SU-DHL-6 (cell line): ENCODE measurements at regions not wholly inside any gene's neighbourhood (a gene's known extent, or its start where the extent isn't known, plus 50 kb on each side); places are given as distances from the start of the nearest gene placed in this dataset.
"Not testable (repeated sequence)": the region's sequence is repeated elsewhere in the genome, so short reads cannot be mapped to it uniquely, and the experiment has no call there.

Experiments
- H2AFZ ChIP-seq: fragments of 200-600 bp; sonication (generic); 2 replicates; pipeline ENCODE4 v1.6.1; 2014; ENCODE audit warnings: low read depth, mild to moderate bottlenecking, moderate library complexity, mixed read lengths, antibody characterized with exemption, low read length; ENCODE audit not compliant: severe bottlenecking
- H3F3A ChIP-seq: fragments of 200-600 bp; shearing (Covaris generic); 2 replicates; pipeline ENCODE4 v1.6.0; 2016; ENCODE audit warnings: antibody characterized with exemption, mild to moderate bottlenecking; ENCODE audit not compliant: insufficient read depth
- H3K27ac ChIP-seq: fragments of 200-600 bp; sonication (generic); 2 replicates; pipeline ENCODE4 v1.5.1; 2016; ENCODE audit warnings: low read depth, mild to moderate bottlenecking, low read length, moderate library complexity, mixed read lengths
- H3K27me3 ChIP-seq: fragments of 200-600 bp; sonication (generic), shearing (Covaris generic); 2 replicates; pipeline ENCODE4 v1.6.0; 2014; ENCODE audit warnings: mild to moderate bottlenecking, low read length
- H3K36me3 ChIP-seq: fragments of 200-600 bp; sonication (generic); 2 replicates; pipeline ENCODE4 v1.6.1; 2014; ENCODE audit warnings: mild to moderate bottlenecking, low read length, mixed read lengths
- H3K4me2 ChIP-seq: fragments of 300-600, 200-600 bp; shearing (Covaris generic), sonication (generic); 2 replicates; pipeline ENCODE4 v1.6.0; 2014; ENCODE audit warnings: low read length, low read depth, mild to moderate bottlenecking; ENCODE audit not compliant: poor library complexity, severe bottlenecking
- H3K4me3 ChIP-seq: fragments of 200-600 bp; sonication (generic); 2 replicates; pipeline ENCODE4 v1.5.1; 2014; ENCODE audit warnings: antibody characterized with exemption, low read length, mild to moderate bottlenecking, mixed read lengths; ENCODE audit not compliant: insufficient read depth, poor library complexity, severe bottlenecking
- H3K79me2 ChIP-seq: fragments of 200-600 bp; sonication (generic); 2 replicates; pipeline ENCODE4 v1.6.1; 2014; ENCODE audit warnings: mild to moderate bottlenecking, low read length, moderate library complexity; ENCODE audit not compliant: insufficient read depth
- H3K9ac ChIP-seq: fragments of 200-600 bp; sonication (generic); 2 replicates; pipeline ENCODE4 v1.7.0; 2014; ENCODE audit warnings: mild to moderate bottlenecking, low read length
- H3K9me2 ChIP-seq: fragments of 200-600 bp; sonication (generic); replicated peaks from 2 replicates; pipeline ENCODE4 v1.6.1; 2014; ENCODE audit warnings: low read length; ENCODE audit not compliant: insufficient read depth
- H3K9me3 ChIP-seq: fragments of 200-600 bp; sonication (generic); 2 replicates; pipeline ENCODE4 v1.6.1; 2014; ENCODE audit warnings: low read length, mixed read lengths; ENCODE audit not compliant: insufficient read depth
- H4K20me1 ChIP-seq: fragments of 200-600 bp; sonication (generic); 2 replicates; pipeline ENCODE4 v1.6.1; 2014; ENCODE audit warnings: low read depth, mild to moderate bottlenecking, antibody characterized with exemption, low read length, moderate library complexity, mixed read lengths
- EZH2phosphoT487 ChIP-seq: fragments of 200-600 bp; sonication (generic), shearing (Covaris generic); conservative IDR thresholded peaks from 2 replicates; pipeline ENCODE4 v1.6.1; 2018; ENCODE audit warnings: mild to moderate bottlenecking, antibody characterized with exemption, low read length, moderate library complexity, mixed read lengths
- TF ChIP-seq, protein P1 (sequence below): fragments of 200-600 bp; sonication (generic); IDR thresholded peaks from one replicate; pipeline ENCODE4 v1.5.1; 2017; ENCODE audit warnings: antibody characterized with exemption, mild to moderate bottlenecking, low read length, moderate library complexity; ENCODE audit not compliant: insufficient read depth, poor library complexity, severe bottlenecking

GRCh38 chr17:16877099-16877498, 94.8 kb downstream of the TNFRSF13B start:
- no peaks in the 10 kb centered on the region for H3K79me2 ChIP-seq
- no peak overlapping the region for H2AFZ ChIP-seq
- H3K27ac ChIP-seq, result no peak overlapping the region
- TF ChIP-seq EZH2phosphoT487, result no peak
- TF ChIP-seq, protein P1, sequence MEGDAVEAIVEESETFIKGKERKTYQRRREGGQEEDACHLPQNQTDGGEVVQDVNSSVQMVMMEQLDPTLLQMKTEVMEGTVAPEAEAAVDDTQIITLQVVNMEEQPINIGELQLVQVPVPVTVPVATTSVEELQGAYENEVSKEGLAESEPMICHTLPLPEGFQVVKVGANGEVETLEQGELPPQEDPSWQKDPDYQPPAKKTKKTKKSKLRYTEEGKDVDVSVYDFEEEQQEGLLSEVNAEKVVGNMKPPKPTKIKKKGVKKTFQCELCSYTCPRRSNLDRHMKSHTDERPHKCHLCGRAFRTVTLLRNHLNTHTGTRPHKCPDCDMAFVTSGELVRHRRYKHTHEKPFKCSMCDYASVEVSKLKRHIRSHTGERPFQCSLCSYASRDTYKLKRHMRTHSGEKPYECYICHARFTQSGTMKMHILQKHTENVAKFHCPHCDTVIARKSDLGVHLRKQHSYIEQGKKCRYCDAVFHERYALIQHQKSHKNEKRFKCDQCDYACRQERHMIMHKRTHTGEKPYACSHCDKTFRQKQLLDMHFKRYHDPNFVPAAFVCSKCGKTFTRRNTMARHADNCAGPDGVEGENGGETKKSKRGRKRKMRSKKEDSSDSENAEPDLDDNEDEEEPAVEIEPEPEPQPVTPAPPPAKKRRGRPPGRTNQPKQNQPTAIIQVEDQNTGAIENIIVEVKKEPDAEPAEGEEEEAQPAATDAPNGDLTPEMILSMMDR, result no peak
- H4K20me1 ChIP-seq, result no peaks in the 10 kb centered on the region
- no peaks in the 10 kb centered on the region for H3K27me3 ChIP-seq
- no peak overlapping the region for H3K9ac ChIP-seq
- no peaks in the 10 kb centered on the region for H3K36me3 ChIP-seq
- H3F3A ChIP-seq, result no peaks in the 10 kb centered on the region
- no peak overlapping the region for H3K4me3 ChIP-seq
- H3K9me3 ChIP-seq, result no peaks in the 10 kb centered on the region
- H3K9me2 ChIP-seq, result no peaks in the 10 kb centered on the region
- no peak overlapping the region for H3K4me2 ChIP-seq

GRCh38 chr17:16875662-16876061, 96.3 kb downstream of the TNFRSF13B start:
- no peak for TF ChIP-seq EZH2phosphoT487
- TF ChIP-seq, protein P1, result no peak
- H4K20me1 ChIP-seq, result no peaks in the 10 kb centered on the region
- H3K27ac ChIP-seq, result no peak overlapping the region
- no peaks in the 10 kb centered on the region for H3F3A ChIP-seq
- no peak overlapping the region for H2AFZ ChIP-seq
- H3K4me3 ChIP-seq, result no peak overlapping the region
- H3K9ac ChIP-seq, result no peak overlapping the region
- H3K4me2 ChIP-seq, result no peak overlapping the region
- H3K9me2 ChIP-seq, result no peaks in the 10 kb centered on the region
- no peaks in the 10 kb centered on the region for H3K9me3 ChIP-seq
- no peaks in the 10 kb centered on the region for H3K27me3 ChIP-seq
- H3K79me2 ChIP-seq, result no peaks in the 10 kb centered on the region
- no peaks in the 10 kb centered on the region for H3K36me3 ChIP-seq

GRCh38 chr17:16874216-16874615, 97.7 kb downstream of the TNFRSF13B start:
- not testable (repeated sequence) for H3K9ac ChIP-seq, H3K9me3 ChIP-seq, H3F3A ChIP-seq, H3K79me2 ChIP-seq, H3K27me3 ChIP-seq, H3K9me2 ChIP-seq, H3K4me3 ChIP-seq, H4K20me1 ChIP-seq, H2AFZ ChIP-seq, H3K36me3 ChIP-seq, H3K27ac ChIP-seq, H3K4me2 ChIP-seq

DNA sequence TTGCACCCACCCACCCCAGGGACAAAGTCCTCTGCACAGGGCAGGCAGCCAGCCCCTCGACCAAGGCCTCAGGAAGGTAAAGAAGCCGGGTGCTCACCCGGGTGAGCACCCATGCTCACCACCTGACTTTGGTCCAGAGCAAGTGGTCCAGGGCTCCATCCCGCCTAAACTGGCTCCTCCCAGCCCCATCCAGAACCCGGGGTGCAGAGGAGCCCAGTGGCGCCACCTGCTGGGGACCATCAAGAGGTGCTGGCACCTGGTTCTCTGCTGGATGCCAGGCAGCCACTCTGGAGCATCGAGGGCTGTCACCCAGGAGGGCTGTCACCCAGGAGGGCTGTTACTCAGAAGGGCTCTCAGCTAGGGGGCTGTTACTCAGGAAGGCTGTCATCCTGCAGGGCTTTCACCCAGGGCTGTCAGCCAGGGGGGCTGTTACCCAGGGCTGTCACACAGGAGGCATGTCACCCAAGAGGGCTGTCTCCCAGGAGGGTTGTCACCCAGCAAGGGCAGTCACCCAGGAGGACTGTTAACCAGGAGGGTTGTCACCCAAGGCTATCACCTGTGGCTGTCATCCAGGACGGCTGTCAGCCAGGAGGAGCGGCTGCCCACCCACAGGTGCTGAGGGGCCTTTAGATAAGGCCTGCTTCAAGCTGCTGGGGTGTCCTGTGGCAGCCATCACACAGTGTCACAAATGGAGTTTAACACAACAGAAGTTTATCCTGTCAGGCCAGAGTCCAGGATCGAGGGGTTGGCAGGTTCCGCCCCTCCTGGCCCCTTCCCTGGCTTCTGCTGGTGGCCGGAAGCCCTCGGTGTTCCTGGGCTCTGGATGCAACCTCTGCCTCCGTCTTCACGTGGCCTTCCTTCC, 98.5 kb downstream of the TNFRSF13B start:
- Histone ChIP-seq H3K4me3 (no peak overlapping the region), H3K9me3 (no peaks in the 10 kb centered on the region), H3K4me2 (no peak overlapping the region), H4K20me1 (no peaks in the 10 kb centered on the region), H3K27ac (no peak overlapping the region), H3K79me2 (no peaks in the 10 kb centered on the region), H3K27me3 (no peaks in the 10 kb centered on the region), H3K9me2 (no peaks in the 10 kb centered on the region), H2AFZ (no peak overlapping the region), H3K9ac (no peak overlapping the region), H3F3A (no peaks in the 10 kb centered on the region), H3K36me3 (no peaks in the 10 kb centered on the region)
- TF ChIP-seq, protein P1, result peak; percentile 69
- TF ChIP-seq EZH2phosphoT487, result no peak
